Astrocyte of the cerebellum (primary cell): ENCODE measurements at regions not wholly inside any gene's neighbourhood (a gene's known extent, or its start where the extent isn't known, plus 50 kb on each side); places are given as distances from the start of the nearest gene placed in this dataset.

Source experiments
- DNase-seq: peaks from one replicate; pipeline ENCODE4 v3.0.0-alpha.2; 2011; ENCODE audit warnings: low read depth
- H3K4me3 ChIP-seq: 2 replicates; pipeline ENCODE4 v1.5.1; 2011; ENCODE audit warnings: mild to moderate bottlenecking, low read depth, low read length, moderate library complexity
- in situ Hi-C: cut with HindIII; loops from 2 replicates; pipeline ENCODE4 v1.10.0; 2017; ENCODE audit warnings: low sequenced_read_pairs
- TF ChIP-seq, protein P1 (sequence below): IDR thresholded peaks from 2 replicates; pipeline ENCODE4 v1.5.1; 2012; ENCODE audit warnings: low read length, low read depth, moderate library complexity, mild to moderate bottlenecking; ENCODE audit errors: missing control alignments

DNA sequence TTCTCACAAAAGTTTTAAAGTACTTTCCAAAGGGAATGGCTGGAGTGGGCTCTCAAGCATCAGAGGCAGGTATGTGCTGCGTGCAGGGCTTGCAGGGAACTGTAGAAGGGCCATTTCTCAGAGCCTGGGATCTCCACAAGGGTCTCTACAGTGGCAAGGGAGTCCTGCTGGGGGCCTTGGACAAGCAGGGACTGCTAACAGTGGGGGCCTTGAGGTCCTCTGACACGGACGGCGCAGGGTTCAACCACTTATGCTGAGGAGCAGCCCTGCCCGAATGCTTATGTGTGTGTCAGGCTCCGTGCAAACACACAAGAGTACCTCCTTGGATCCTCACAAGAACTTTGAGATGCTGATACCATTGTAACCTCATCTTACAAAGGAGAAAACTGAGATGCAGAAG, 342.1 kb upstream of the COBL start:
- no peak overlapping the region for H3K4me3 ChIP-seq
- DNase-seq = no peak
- TF ChIP-seq, protein P1, sequence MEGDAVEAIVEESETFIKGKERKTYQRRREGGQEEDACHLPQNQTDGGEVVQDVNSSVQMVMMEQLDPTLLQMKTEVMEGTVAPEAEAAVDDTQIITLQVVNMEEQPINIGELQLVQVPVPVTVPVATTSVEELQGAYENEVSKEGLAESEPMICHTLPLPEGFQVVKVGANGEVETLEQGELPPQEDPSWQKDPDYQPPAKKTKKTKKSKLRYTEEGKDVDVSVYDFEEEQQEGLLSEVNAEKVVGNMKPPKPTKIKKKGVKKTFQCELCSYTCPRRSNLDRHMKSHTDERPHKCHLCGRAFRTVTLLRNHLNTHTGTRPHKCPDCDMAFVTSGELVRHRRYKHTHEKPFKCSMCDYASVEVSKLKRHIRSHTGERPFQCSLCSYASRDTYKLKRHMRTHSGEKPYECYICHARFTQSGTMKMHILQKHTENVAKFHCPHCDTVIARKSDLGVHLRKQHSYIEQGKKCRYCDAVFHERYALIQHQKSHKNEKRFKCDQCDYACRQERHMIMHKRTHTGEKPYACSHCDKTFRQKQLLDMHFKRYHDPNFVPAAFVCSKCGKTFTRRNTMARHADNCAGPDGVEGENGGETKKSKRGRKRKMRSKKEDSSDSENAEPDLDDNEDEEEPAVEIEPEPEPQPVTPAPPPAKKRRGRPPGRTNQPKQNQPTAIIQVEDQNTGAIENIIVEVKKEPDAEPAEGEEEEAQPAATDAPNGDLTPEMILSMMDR = no peak
- in situ Hi-C loops = no loop called here

DNA sequence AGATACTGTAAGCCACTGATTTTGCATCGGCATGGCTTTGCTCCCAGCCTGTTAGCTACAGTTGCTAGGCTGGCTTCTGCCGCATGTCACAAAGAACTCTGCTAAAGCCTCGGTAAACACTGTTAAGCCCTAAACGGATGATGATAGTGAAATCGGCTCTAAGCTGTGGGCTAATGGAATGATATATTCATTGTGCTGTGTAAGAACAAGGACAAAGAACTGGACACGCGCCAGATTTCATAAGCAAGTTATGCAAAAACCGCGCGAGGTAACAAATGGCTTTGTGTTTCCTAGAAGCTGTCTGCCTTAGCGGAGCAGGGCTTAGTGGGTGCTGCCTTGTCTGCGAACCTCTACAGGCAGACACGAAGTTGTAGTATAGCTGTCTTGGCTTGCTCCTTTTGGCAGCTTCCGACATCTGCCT, 331.3 kb upstream of the COBL start:
- TF ChIP-seq, protein P1 = no peak
- DNase-seq = peak; percentile 88
- peak overlapping the region; percentile 17 for H3K4me3 ChIP-seq
- in situ Hi-C loops = no loop called here

DNA sequence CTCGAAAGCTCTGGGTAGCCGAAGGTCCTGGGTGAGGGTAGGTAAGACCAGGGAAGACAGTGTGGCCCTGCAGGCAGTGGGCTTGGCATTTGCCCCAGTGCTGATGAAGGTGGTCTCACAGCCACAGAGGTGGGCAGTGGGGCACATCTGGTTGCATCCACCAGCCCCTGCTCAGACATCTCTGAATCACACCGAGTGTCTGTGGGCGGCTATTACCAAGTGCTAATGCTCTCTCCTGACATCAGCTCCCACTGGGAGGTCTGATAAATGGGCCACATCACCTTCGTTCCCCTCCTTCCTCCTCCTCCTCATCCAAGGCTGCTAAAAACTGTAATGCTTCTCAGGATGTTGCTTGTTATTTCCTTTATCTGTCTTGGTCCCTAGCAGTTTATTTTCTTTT, 330.9 kb upstream of the COBL start:
- TF ChIP-seq, protein P1 = no peak
- H3K4me3 ChIP-seq = peak overlapping the region; percentile 17
- in situ Hi-C loops = no loop called here
- no peak for DNase-seq

DNA sequence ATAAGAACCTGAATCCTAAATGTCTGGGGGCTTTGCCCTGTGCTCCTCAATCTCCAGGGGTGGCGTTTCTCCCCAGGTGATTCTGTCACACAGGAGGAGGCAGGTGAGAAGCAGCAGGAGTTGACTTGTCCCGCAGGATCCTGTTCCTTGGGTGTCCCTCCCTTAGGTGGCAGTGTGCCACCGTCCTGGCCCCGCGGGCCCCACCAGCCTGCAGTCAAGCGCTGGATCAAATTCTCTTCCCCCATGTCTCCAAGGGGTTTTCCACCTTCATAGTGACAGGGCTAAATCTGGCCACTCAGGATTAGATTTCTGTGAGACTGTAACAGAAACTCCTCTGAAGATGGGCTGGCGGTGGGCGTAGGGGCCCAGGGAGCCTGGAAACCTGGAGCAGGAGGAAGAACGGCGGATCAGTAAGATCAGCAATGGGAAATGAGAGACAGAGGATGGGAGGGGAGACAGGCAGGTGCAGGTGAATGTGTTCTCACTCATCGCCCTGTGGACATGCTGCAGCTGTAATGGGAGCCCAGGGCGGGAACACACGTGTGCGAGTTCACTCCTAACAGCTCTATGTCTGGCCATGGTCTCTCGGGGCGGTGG, 329.2 kb upstream of the COBL start:
- in situ Hi-C loops = no loop called here
- TF ChIP-seq, protein P1 = no peak
- no peak for DNase-seq
- H3K4me3 ChIP-seq = no peak overlapping the region

DNA sequence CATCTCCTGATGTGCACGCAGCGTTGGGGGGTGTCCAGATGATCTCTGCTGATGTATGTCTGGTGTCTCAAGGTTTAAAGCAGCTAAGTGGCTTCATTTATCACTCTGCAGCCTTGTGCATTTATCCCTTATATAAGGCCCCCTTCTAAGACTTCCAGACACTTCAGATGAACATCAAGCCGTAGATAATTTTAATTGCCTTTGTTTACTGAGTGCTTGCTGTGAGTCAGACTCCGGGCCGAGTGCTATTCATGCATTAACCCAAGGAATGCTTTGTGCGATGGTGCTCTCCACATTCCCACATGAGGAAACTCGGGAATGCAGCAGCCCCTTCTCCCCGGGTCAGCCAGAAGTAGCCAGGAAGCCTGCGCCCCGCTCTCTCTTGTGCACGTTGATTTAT, 328.6 kb upstream of the COBL start:
- TF ChIP-seq, protein P1 = no peak
- in situ Hi-C loops = no loop called here
- no peak overlapping the region for H3K4me3 ChIP-seq
- DNase-seq = peak; percentile 57

DNA sequence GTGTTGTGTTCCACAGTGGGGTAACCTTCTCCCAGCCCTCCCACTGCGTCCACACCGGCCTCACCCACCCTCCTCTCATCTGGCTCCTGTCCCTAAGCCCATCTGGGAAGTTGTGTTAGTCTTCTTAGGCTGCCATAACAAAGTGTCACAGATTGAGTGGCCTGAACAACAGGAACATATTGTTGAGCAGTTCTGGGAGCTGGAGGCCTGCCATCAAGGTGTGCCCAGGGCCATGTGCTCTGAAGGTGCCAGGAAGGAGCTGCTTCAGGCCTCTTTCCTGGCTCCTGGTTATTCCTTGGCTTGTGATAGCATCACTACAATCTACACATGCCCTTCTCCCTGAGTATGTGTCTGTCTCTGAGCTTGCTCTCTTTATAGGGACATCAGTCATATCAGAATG, 327.6 kb upstream of the COBL start:
- TF ChIP-seq, protein P1 = no peak
- in situ Hi-C loops = no loop called here
- DNase-seq = no peak
- H3K4me3 ChIP-seq = no peak overlapping the region

DNA sequence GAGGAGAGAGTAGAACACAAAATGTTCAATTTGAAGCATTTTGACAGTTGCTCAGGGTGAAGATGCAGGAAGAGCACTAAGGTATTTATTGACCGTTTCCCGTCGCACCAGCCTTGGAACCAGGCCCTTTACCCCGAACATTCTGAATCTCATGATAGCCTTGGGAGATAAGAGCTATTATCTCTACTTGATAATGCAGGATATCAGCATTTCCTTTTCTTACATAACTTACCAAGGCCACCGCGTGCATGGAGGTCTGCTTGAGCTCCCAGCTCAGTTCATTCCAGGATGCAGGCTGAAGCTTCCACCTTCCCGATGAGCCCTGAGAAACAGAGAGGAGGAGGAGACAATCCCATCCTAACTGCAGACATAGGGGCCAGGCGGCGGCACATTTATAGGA, 324.2 kb upstream of the COBL start:
- in situ Hi-C loops = no loop called here
- no peak overlapping the region for H3K4me3 ChIP-seq
- TF ChIP-seq, protein P1 = no peak
- no peak for DNase-seq
